Peyer's patch (tissue), 4 donors: ENCODE measurements at regions not wholly inside any gene's neighbourhood (a gene's known extent, or its start where the extent isn't known, plus 50 kb on each side); places are given as distances from the start of the nearest gene placed in this dataset.

Experiments used
- DNase-seq, 3 donors: peaks; one replicate each; pipeline ENCODE4 v3.0.0-alpha.2; 2017 to 2019
- H3K27ac ChIP-seq, 4 donors: fragments of 200-600 bp; sonication (generic); one replicate each; pipeline ENCODE4 v1.5.1; 2016 to 2019
- H3K27me3 ChIP-seq, 2 donors: fragments of 200-600 bp; sonication (generic); one replicate each; pipeline ENCODE4 v1.5.1; 2019
- H3K36me3 ChIP-seq, 3 donors: fragments of 200-600 bp; sonication (generic); one replicate each; pipeline ENCODE4 v1.5.1; 2016 to 2019
- H3K4me1 ChIP-seq, 4 donors: fragments of 200-600 bp; sonication (generic); one replicate each; pipeline ENCODE4 v1.5.1; 2016 to 2019
- H3K4me3 ChIP-seq, 4 donors: fragments of 200-600 bp; sonication (generic); 1 replicate in 3 of 4; 2 replicates in 1 of 4; pipeline ENCODE4 v1.5.1; 2016 to 2019; ENCODE audit warnings: mild to moderate bottlenecking in 1 of 4
- H3K9me3 ChIP-seq, 4 donors: fragments of 200-600 bp; sonication (generic); one replicate each; pipeline ENCODE4 v1.5.1; 2016 to 2019; ENCODE audit warnings: mild to moderate bottlenecking in 1 of 4
- CTCF ChIP-seq, 6 experiments: fragments of 450-650 bp in 4 of 6; fragments of 200-600 bp in 2 of 6; sonication (generic) in 1 of 6; IDR thresholded peaks; one replicate each; pipeline ENCODE4 v1.5.1; 2017 to 2019; ENCODE audit warnings: antibody characterized with exemption in 6 of 6, mild to moderate bottlenecking in 3 of 6, moderate library complexity in 1 of 6
- POLR2A ChIP-seq, 2 donors: fragments of 450-650 bp; IDR thresholded peaks; one replicate each; pipeline ENCODE4 v1.5.1; 2017; ENCODE audit warnings: antibody characterized with exemption in 2 of 2, mild to moderate bottlenecking in 2 of 2, moderate library complexity in 2 of 2

GRCh38 chr17:77708049-77708448 is 250.5 kb upstream of the TNRC6C start:
- Histone ChIP-seq H3K27ac (no peak overlapping the region), H3K4me1 (no peaks in the 10 kb centered on the region), H3K36me3 (no peaks in the 10 kb centered on the region), H3K27me3 (no peaks in the 10 kb centered on the region), H3K4me3 (no peak overlapping the region), H3K9me3 (peaks cover 0 to 17% (median 8%) of the 10 kb centered on the region in 4 donors)
- no peak for DNase-seq
- TF ChIP-seq CTCF (IDR thresholded peaks at IDR 0.05) (no peak), POLR2A (IDR thresholded peaks at IDR 0.05) (no peak)

DNA sequence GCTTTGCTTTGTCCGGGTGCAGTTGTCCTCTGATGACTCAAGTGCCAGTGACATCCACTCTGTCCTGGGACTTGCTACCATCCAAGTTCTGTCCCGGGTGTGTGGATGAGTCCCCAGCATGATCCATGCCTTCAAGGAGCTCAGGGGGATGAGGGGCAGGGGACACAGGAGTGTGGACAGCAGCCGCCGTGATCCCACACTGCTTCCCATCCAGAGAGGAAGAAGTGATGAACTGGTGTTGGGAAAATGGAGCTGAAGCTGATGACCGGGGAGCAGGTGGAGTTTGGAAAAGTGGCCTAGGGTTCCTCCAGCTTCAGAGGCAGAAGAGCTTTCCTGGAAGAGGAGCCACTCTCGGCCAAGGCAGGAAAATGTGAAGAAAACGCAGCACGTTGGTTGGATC is 249.6 kb upstream of the TNRC6C start:
- H3K27me3 ChIP-seq, result no peaks in the 10 kb centered on the region
- no peaks in the 10 kb centered on the region for H3K4me1 ChIP-seq
- H3K4me3 ChIP-seq, result no peak overlapping the region
- no peak for DNase-seq
- H3K9me3 ChIP-seq, result peaks cover 0 to 14% (median 6%) of the 10 kb centered on the region in 4 donors
- TF ChIP-seq CTCF (IDR thresholded peaks at IDR 0.05) (no peak), POLR2A (IDR thresholded peaks at IDR 0.05) (no peak)
- H3K36me3 ChIP-seq, result no peaks in the 10 kb centered on the region
- H3K27ac ChIP-seq, result no peak overlapping the region

DNA sequence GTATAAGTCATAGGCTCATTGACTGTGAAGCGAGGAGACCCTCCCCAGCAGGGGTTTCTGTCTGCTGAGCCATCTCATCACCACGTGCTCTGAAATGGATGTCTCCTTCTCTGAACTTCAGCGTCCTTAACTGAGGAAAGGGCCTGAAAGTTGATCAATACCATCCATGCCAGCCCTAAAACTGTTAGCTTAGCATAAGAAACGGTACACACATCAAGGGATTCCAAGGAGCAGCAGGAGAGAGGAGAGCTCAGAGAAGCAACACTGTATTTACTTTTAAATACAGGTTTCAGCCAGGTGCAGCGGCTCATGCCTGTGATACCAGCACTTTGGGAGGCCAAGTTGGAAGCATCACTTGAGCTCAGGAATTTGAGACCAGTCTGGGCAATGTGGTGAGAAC is 248.9 kb upstream of the TNRC6C start:
- Histone ChIP-seq H3K27me3 (no peaks in the 10 kb centered on the region), H3K27ac (no peak overlapping the region), H3K4me3 (no peak overlapping the region), H3K36me3 (no peaks in the 10 kb centered on the region), H3K4me1 (no peaks in the 10 kb centered on the region), H3K9me3 (peaks cover 0 to 7% (median 3%) of the 10 kb centered on the region in 4 donors)
- no peak for DNase-seq
- TF ChIP-seq CTCF (IDR thresholded peaks at IDR 0.05) (no peak), POLR2A (IDR thresholded peaks at IDR 0.05) (no peak)

GRCh38 chr17:77712578-77712977 is 245.9 kb upstream of the TNRC6C start:
- Histone ChIP-seq H3K27me3 (no peaks in the 10 kb centered on the region), H3K4me3 (no peak overlapping the region), H3K36me3 (no peaks in the 10 kb centered on the region), H3K27ac (no peak overlapping the region), H3K9me3 (no peaks in the 10 kb centered on the region), H3K4me1 (no peaks in the 10 kb centered on the region)
- no peak for DNase-seq
- TF ChIP-seq POLR2A (IDR thresholded peaks at IDR 0.05) (no peak), CTCF (IDR thresholded peaks at IDR 0.05) (no peak)

DNA sequence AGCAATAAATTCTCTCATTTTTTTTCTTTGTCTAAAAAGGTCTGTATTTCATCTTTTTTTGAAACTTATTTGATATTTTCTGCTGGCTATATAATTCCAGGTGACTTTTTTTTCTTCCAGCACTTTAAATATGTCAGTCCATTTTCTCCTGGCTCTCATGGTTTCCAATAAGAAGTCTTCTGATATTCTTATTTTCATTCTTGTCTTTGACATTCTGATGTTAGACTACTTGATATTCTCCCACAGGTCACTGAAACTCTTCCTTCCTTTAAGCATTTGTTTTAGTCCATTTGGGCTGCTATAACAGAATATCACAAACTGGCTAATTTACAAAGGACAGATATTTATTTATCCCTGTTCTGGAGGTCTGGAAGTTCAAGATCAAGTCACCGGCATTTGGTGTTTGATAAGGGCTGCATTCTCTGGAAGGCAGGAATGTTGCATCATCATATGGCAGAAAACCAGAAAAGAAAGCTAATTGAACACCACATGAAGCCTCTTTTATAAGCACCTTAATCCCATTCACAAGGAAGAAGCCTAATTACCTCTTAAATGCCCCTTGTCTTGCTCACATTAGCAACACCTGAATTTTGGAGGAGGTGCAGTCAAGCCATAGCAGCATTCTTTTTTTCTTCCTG is 242.1 kb upstream of the TNRC6C start:
- no peak overlapping the region for H3K27ac ChIP-seq
- TF ChIP-seq CTCF (IDR thresholded peaks at IDR 0.05), result no peak
- no peak for TF ChIP-seq POLR2A (IDR thresholded peaks at IDR 0.05)
- DNase-seq, result no peak
- no peaks in the 10 kb centered on the region for H3K36me3 ChIP-seq
- no peaks in the 10 kb centered on the region for H3K9me3 ChIP-seq
- H3K4me3 ChIP-seq, result no peak overlapping the region
- no peaks in the 10 kb centered on the region for H3K27me3 ChIP-seq
- no peaks in the 10 kb centered on the region for H3K4me1 ChIP-seq
